T-helper 1 cell treated with Interleukin-12 subunit alpha and Interleukin-12 subunit beta and Interleukin-4 antibody, amounts not matched to agents 30 μg/mL and 1 μg/mL, for 36 hours (primary cell): ENCODE measurements at regions not wholly inside any gene's neighbourhood (a gene's known extent, or its start where the extent isn't known, plus 50 kb on each side); places are given as distances from the start of the nearest gene placed in this dataset.

Experiments
- H3K27ac Mint-ChIP-seq: one replicate; pipeline ENCODE4 v1.8.0; 2021; ENCODE audit warnings: mild to moderate bottlenecking, mixed read lengths
- H3K27me3 Mint-ChIP-seq: one replicate; pipeline ENCODE4 v1.8.0; 2021; ENCODE audit warnings: low read depth, mixed read lengths
- H3K36me3 Mint-ChIP-seq: one replicate; pipeline ENCODE4 v1.8.0; 2021; ENCODE audit warnings: low read depth, mixed read lengths
- H3K4me1 Mint-ChIP-seq: one replicate; pipeline ENCODE4 v1.8.0; 2021; ENCODE audit warnings: low read depth, mixed read lengths
- H3K4me3 Mint-ChIP-seq: one replicate; pipeline ENCODE4 v1.8.0; 2021; ENCODE audit warnings: mild to moderate bottlenecking, moderate library complexity, mixed read lengths
- H3K9me3 Mint-ChIP-seq: one replicate; pipeline ENCODE4 v1.8.0; 2021; ENCODE audit warnings: mixed read lengths

DNA sequence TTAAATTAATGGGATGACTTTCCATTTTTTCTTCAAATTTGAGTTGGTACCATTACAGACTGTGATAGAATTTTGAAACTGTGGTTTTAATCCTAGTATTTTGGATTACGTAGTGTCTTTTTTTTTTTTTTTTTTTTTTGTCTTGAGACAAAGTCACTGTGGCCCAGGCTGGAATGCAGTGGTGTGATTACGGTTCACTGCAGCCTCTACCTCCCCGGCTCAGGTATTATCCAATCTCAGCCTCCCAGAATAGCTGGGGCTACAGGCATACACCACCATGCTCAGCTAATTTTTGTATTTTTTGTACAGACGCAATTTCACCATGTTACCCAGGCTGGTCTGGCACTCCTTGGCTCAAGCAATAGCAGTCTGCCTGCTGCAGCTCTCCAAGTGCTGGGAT lies 87.1 kb downstream of the SOX4 start:
- Mint-ChIP-seq H3K27me3 (no peaks in the 10 kb centered on the region), H3K36me3 (no peaks in the 10 kb centered on the region), H3K4me1 (no peaks in the 10 kb centered on the region), H3K4me3 (no peak overlapping the region), H3K27ac (no peak overlapping the region), H3K9me3 (peaks cover 4% of the 10 kb centered on the region)

DNA sequence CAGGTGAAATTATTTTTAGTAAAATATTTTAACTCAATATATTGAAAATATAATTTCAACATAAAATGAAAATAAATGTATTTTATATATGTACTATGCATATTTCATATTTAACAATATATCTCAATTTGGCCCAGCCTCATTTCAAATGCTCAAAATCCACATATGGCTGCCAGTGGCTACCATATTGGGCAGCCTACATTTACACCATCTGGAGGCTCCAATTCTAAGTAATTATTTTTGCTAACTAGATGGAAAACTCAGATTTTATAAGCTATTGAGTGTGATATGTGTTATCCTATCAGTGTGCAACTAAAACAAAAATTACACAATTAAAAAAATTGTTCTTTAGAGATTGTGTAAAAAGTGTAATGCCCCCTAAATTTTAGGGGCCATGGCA lies 96.9 kb downstream of the SOX4 start:
- Mint-ChIP-seq H3K36me3 (no peaks in the 10 kb centered on the region), H3K27ac (no peak overlapping the region), H3K9me3 (no peaks in the 10 kb centered on the region), H3K4me3 (no peak overlapping the region), H3K27me3 (no peaks in the 10 kb centered on the region), H3K4me1 (no peaks in the 10 kb centered on the region)

DNA sequence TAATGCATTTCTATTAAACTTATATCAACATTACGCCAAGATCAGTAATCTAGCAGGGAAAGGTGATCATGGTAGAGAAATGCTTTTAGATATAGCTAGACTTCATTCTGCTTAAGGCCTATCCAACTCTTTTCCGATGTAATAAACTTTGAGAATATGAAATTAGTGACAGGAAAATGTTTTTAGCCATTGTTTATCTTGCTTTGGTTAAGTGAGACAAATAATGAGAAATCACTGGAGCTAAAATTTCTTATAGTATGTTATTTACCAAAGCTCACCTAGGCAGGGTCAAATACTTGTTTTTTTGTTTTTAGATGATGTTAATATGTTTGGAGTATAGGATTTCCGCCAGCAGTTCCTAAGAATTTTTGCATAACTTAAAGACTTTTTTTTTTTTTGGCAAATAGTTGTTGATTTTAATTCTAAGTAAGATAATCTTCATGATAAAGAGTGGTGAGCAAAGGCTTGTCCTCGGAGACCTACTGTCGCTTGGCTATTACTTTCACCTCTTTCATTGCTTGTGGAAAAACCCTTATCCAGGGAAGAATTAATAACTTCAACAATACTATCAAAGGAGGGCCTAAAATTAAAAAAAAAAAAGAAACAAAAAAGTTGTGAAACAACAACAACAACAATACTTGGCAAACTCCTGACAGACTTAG lies 98.3 kb downstream of the SOX4 start:
- H3K27me3 Mint-ChIP-seq = no peaks in the 10 kb centered on the region
- no peak overlapping the region for H3K27ac Mint-ChIP-seq
- H3K4me3 Mint-ChIP-seq = no peak overlapping the region
- no peaks in the 10 kb centered on the region for H3K36me3 Mint-ChIP-seq
- H3K9me3 Mint-ChIP-seq = no peaks in the 10 kb centered on the region
- no peaks in the 10 kb centered on the region for H3K4me1 Mint-ChIP-seq

DNA sequence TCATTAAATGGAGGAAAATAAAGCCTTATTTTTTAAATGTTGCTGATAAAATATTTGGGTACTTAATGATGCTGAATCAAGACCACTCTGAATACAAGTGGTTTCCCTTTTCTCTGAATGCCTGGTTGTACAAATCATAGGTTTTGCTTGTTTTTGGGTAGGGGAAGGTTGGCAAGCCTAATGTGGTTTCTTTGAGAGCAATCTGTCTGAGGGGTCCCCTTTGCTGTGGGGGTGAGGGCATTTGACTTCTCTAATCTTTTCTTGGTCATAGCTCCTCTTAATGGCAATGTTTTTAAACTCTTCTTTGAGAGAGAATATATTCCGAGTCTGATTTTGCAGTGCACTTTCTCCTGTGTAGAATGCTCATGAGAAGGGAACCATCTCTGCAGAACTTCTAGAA lies 99.2 kb downstream of the SOX4 start:
- Mint-ChIP-seq H3K36me3 (no peaks in the 10 kb centered on the region), H3K4me1 (no peaks in the 10 kb centered on the region), H3K9me3 (no peaks in the 10 kb centered on the region), H3K4me3 (no peak overlapping the region), H3K27ac (no peak overlapping the region), H3K27me3 (no peaks in the 10 kb centered on the region)

DNA sequence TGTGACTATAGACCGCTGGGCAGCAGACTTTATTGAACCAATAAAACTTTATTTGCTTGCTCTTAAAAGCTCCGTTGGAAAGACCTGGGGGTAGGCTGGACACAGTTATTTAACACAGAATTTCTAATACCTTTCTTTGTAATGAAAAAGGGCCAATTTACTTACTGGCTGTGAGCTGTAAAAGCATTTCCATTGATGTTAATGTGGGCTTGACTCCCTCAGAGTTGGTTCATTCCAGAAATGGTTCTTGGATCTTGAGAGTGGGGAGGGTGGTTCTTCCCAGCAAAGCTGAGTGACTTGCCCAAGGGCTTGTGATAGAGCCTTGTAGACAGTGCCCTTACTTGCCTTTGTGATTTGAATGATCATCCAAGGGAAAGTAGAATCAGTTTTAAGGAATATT lies 100.6 kb downstream of the SOX4 start:
- Mint-ChIP-seq H3K9me3 (no peaks in the 10 kb centered on the region), H3K4me1 (no peaks in the 10 kb centered on the region), H3K36me3 (no peaks in the 10 kb centered on the region), H3K4me3 (no peak overlapping the region), H3K27ac (no peak overlapping the region), H3K27me3 (no peaks in the 10 kb centered on the region)

DNA sequence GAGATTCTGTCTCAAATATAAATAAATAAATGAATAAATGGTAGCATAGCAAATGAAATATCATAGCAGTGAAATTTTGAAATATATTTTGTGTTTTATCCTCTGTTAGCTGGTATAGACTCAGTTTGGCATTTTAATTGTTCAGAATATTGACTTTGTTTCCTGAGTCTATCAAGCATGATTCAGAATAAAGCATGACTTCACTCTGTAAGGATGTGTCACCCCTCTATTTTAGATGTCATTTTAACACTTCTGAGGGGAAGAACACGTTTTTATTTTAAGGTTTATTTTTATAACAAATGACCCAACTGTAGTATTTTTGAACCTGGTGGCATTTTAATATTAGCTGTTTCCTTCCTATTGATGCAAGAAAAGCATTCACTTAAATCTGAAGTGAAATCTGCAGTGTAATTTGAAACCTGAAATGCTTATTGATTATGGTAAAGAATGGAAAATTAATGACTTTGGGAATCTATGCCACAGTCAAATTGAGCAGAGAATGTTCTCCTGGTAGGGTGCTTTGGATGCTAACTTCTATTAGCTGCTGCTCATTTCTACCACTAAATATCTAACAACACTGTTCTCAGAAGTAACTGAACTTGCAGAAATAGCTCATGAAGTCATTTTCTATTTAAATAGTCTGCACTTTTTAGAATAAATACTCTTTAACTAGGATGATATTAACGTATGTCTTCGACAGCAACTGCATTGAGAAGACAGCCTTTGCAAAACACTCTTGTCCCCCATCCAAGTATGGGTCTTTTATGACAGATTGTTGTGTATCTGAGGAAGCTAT lies 114.2 kb downstream of the SOX4 start:
- no peak overlapping the region for H3K27ac Mint-ChIP-seq
- H3K9me3 Mint-ChIP-seq = no peaks in the 10 kb centered on the region
- no peak overlapping the region for H3K4me3 Mint-ChIP-seq
- peaks cover 3% of the 10 kb centered on the region for H3K27me3 Mint-ChIP-seq
- no peaks in the 10 kb centered on the region for H3K36me3 Mint-ChIP-seq
- no peaks in the 10 kb centered on the region for H3K4me1 Mint-ChIP-seq

DNA sequence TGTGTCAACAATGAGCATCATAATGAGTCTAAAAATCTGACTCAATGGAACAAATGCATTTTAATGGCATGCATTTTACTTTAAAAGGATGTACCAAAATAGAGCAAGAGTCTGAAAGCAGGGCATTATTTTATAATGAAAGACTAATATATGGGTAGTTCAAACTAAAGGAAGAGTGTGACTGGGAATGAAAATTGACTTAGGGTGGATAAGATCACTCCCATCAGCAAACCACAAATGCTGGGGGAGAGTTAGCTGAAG lies 114.7 kb downstream of the SOX4 start:
- Mint-ChIP-seq H3K27ac (no peak overlapping the region), H3K4me3 (no peak overlapping the region), H3K4me1 (no peaks in the 10 kb centered on the region)

DNA sequence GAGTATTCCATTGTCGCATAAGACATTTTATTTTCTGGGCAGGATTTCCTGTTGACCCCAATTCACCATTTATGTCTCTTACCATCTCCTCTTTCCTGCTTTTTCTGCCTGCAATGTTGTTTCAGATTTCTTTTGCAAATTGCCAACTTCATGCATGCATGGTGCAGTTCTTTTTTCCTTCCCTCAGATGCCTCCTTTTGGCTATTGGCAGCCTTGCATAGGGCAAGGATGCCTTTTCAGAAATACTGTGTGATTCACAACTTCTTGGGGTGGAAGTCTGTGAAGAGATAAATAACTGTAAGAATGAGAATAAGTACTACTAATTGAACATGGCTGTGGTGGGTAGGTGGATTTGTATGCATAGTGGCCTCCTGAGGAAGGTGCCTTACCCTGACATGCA lies 116.7 kb downstream of the SOX4 start:
- Mint-ChIP-seq H3K4me1 (no peaks in the 10 kb centered on the region), H3K27ac (no peak overlapping the region), H3K9me3 (no peaks in the 10 kb centered on the region), H3K36me3 (no peaks in the 10 kb centered on the region), H3K27me3 (peaks cover 6% of the 10 kb centered on the region), H3K4me3 (no peak overlapping the region)

More for the DNA sequence above, 114.7 kb downstream of the SOX4 start:
- no peaks in the 10 kb centered on the region for H3K36me3 Mint-ChIP-seq
- no peaks in the 10 kb centered on the region for H3K9me3 Mint-ChIP-seq
- H3K27me3 Mint-ChIP-seq = peaks cover 3% of the 10 kb centered on the region

DNA sequence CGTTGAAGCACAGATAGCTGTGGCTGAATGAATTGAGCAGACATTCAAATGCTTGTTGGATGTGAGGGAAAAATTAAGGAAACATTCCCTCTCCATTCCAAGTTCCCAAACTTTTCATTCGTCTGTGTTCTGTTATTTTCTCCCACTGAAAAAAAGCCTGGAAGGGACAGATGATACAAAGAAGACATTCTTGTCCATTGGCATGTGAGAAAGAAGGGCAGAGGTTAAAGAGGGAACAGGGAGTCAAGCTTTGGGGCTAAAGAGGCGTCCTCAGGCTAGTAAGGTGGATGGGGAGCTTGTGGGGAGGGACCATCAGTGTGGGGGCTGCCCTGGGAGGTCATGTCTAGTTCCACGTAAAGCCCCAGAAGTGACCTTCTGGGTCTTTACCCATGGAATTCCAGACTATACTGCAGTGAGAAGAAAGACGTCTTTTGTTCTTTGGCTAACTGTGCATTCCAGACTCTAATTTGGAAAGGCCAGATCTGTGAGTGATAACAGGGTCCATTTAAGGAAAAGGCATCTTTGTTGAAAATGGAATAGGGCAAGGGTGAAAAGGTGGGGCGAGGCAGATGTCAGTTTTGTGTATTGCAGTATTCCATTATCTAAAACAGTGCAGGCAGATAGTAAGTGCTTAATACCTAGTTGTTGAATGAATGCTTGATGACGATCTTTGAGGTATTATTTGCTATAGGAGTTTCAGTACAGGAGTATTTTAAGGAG lies 117.5 kb downstream of the SOX4 start:
- Mint-ChIP-seq H3K9me3 (no peaks in the 10 kb centered on the region), H3K36me3 (no peaks in the 10 kb centered on the region), H3K4me1 (no peaks in the 10 kb centered on the region), H3K27ac (no peak overlapping the region), H3K4me3 (no peak overlapping the region), H3K27me3 (peaks cover 6% of the 10 kb centered on the region)

DNA sequence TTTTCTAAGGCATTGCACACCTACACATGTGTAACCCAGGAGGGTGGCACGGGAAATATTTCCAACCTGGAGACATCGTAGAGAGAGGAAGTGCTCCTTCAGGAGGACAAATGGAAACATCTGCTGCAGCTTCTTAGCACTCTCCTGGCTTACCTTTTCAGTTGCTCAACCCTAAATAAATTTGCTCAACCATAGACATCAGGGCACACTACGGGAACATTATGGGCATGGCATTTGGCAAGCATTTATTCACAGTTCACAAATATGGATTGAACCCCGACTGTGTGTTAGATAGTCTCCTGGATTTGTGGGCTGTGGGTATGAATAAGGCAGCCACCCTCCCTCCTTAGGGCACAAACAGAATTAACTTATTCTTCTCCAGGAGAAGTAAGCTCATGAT lies 118.7 kb downstream of the SOX4 start:
- H3K4me3 Mint-ChIP-seq = no peak overlapping the region
- no peaks in the 10 kb centered on the region for H3K36me3 Mint-ChIP-seq
- peaks cover 6% of the 10 kb centered on the region for H3K27me3 Mint-ChIP-seq
- H3K27ac Mint-ChIP-seq = no peak overlapping the region
- no peaks in the 10 kb centered on the region for H3K4me1 Mint-ChIP-seq
- peaks cover 3% of the 10 kb centered on the region for H3K9me3 Mint-ChIP-seq

DNA sequence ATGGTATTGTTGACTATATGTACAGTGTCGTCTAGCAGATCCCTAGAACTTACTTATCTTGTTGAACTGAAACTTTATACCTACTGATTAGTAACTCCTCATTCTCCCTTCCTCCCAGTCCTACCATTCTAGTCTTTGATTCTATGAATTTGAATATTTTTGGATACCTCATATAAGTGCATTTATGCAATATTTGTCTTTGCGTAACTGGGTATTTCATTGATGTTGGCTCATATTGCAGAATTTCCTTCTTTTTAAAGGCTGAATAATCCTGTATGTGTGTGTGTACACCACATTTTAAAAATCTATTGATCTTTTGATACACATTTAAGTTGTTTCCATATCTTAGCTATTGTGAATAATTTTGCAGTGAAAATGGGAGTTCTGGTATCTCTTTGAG lies 119.9 kb downstream of the SOX4 start:
- H3K36me3 Mint-ChIP-seq = no peaks in the 10 kb centered on the region
- H3K9me3 Mint-ChIP-seq = peaks cover 3% of the 10 kb centered on the region
- peaks cover 6% of the 10 kb centered on the region for H3K27me3 Mint-ChIP-seq
- no peak overlapping the region for H3K4me3 Mint-ChIP-seq
- no peak overlapping the region for H3K27ac Mint-ChIP-seq
- no peaks in the 10 kb centered on the region for H3K4me1 Mint-ChIP-seq

DNA sequence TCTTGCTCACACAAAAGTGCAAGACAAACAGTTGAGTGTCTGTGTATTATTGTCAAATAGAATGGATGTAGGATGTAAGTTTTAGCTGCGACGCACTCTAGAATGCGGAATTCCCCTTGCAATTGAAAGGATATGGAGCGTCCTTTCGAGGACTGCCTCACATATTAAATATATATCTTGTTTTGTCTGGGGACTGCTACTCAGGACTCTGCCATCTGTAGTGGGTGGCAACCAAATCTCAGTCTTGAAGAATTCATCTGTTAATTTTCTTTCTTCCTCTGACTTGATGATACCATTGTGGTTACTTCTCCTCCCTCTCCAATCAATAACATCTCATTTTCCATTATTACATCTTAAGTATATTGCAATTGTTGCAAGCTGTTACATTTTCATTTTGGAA lies 121.6 kb downstream of the SOX4 start:
- Mint-ChIP-seq H3K36me3 (no peaks in the 10 kb centered on the region), H3K27me3 (peaks cover 5% of the 10 kb centered on the region), H3K27ac (no peak overlapping the region), H3K4me1 (no peaks in the 10 kb centered on the region), H3K9me3 (peaks cover 3% of the 10 kb centered on the region), H3K4me3 (no peak overlapping the region)

DNA sequence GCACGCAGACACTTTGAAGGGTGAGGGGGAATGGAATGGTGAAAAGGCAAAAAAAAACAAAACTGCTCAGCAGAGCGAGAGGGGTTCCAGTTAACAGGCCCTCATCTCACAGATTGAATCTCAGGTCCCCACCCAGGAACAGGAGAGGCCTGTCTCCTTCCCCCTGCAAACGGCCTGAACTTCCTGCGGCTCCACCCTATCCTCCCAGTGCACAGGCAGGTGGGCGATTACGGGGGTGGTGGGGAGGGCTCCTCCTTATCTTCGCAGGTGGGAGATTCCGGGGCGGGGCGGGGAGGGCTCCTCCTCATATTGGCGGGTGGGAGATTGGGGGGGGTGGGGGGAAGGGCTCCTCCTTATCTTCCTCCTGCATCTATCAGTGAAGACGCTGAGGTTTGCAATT lies 129.0 kb downstream of the SOX4 start:
- Mint-ChIP-seq H3K9me3 (no peaks in the 10 kb centered on the region), H3K4me3 (no peak overlapping the region), H3K4me1 (peaks cover 4% of the 10 kb centered on the region), H3K36me3 (no peaks in the 10 kb centered on the region), H3K27me3 (no peaks in the 10 kb centered on the region), H3K27ac (no peak overlapping the region)

DNA sequence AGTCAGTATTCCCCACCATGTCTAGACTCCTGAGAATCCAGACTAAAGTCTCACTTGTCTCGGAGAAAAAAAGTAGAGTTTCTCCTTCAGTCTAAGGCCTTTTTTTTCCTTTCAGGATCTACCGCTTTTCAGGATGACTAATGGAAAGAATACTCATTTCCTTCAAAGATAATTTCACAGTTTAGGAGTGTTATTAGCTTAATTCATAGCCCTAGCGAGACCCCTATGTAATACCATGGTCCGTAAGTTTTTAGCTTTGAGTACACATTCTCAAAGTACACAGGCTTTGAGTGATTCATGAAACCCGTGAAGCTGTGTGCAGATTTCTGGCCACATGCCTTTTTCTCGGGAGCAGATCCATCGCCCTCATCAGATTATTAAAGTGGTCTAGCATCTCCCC lies 133.1 kb downstream of the SOX4 start:
- Mint-ChIP-seq H3K9me3 (no peaks in the 10 kb centered on the region), H3K27me3 (no peaks in the 10 kb centered on the region), H3K36me3 (no peaks in the 10 kb centered on the region), H3K27ac (no peak overlapping the region), H3K4me1 (peaks cover 4% of the 10 kb centered on the region), H3K4me3 (no peak overlapping the region)

DNA sequence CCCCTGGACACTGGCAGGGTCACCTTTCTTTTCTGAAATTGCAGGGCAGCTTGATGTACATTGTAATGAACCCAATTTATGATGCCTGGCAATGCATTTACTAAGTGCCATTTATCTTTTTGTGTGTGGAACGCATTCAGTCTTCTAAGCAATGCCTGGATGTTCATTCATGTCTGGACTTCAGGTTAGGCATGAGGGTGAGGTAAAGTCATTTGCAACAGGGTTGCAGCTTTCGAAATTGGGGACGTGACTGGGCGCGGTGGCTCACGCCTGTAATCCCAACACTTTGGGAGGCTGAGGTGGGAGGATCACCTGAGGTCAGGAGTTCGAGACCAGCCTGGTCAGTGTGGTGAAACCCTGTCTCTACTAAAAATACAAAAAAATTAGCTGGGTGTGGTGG lies 134.6 kb downstream of the SOX4 start:
- no peak overlapping the region for H3K4me3 Mint-ChIP-seq
- no peak overlapping the region for H3K27ac Mint-ChIP-seq
- no peaks in the 10 kb centered on the region for H3K4me1 Mint-ChIP-seq
- no peaks in the 10 kb centered on the region for H3K27me3 Mint-ChIP-seq
- H3K36me3 Mint-ChIP-seq = no peaks in the 10 kb centered on the region
- no peaks in the 10 kb centered on the region for H3K9me3 Mint-ChIP-seq
